HepG2 (cell line): ENCODE measurements at regions not wholly inside any gene's neighbourhood (a gene's known extent, or its start where the extent isn't known, plus 50 kb on each side); places are given as distances from the start of the nearest gene placed in this dataset.

Experiments
- ATAC-seq: fragments of 200-7000 bp; cut with Tn5 transposase; 3 replicates; pipeline ENCODE4 v1.9.1; 2020; ENCODE audit warnings: mild to moderate bottlenecking, moderate library complexity
- BruUV-seq: library from RNA; stranded (reverse); fragments of 400-500 nt; replicated peaks from 2 replicates; lab custom pipeline; 2021; lab: Mats Ljungman, UMichigan
- CTCF ChIA-PET: fragments of 300-600 bp; formaldehyde crosslinking; extraction: SDS; loops from one replicate; lab custom pipeline; 2021; ENCODE audit warnings: low total read pairs, inconsistent platforms, low intra/inter-chr PET ratio; lab: Yijun Ruan, JAX
- POLR2A ChIA-PET: fragments of 350-600 bp; sonication (Branson Sonifier 250); formaldehyde crosslinking; loops from one replicate; lab custom pipeline; 2020; ENCODE audit warnings: antibody characterized with exemption, inconsistent platforms; lab: Yijun Ruan, JAX
- DNase-seq: peaks from one replicate; pipeline ENCODE4 v3.0.0-alpha.2; 2015; ENCODE audit warnings: low spot score
- FAIRE-seq: peaks from 3 replicates; lab custom pipeline; 2011; peaks lifted over from hg19 to GRCh38; lab: Jason Lieb, UNC
- H2AFZ ChIP-seq: one replicate; pipeline ENCODE4 v1.6.1; 2011; ENCODE audit warnings: low read length, inconsistent platforms
- H3K27ac ChIP-seq: fragments of 300-600 bp; 3 replicates; pipeline ENCODE4 v1.8.0; 2011; ENCODE audit warnings: mixed run types, mild to moderate bottlenecking, mixed read lengths, low read length, inconsistent platforms; ENCODE audit not compliant: insufficient read depth; ENCODE audit errors: extremely low read length
- H3K27me3 ChIP-seq, 2 experiments: fragments of 200-600 bp in 1 of 2; 2 replicates in 1 of 2; 3 replicates in 1 of 2; pipeline versions ENCODE4 v1.6.0 to v1.8.0; 2011; ENCODE audit warnings: low read length in 2 of 2, mild to moderate bottlenecking in 2 of 2, moderate library complexity in 2 of 2, inconsistent platforms in 1 of 2; ENCODE audit not compliant: insufficient read depth in 2 of 2, control insufficient read depth in 1 of 2
- H3K36me3 ChIP-seq, 2 experiments: fragments of 200-600 bp in 1 of 2; replicated peaks in 1 of 2; 2 replicates in 1 of 2; 3 replicates in 1 of 2; pipeline versions ENCODE4 v1.5.1 to v1.8.0; 2011; ENCODE audit warnings: low read length in 2 of 2, inconsistent platforms in 1 of 2; ENCODE audit not compliant: insufficient read depth in 2 of 2, control insufficient read depth in 1 of 2
- H3K4me1 ChIP-seq: 2 replicates; pipeline ENCODE4 v1.5.1; 2012; ENCODE audit warnings: low read length, inconsistent platforms; ENCODE audit not compliant: insufficient read depth
- H3K4me2 ChIP-seq: 2 replicates; pipeline ENCODE4 v1.6.0; 2011; ENCODE audit warnings: low read depth, low read length, inconsistent platforms
- H3K4me3 ChIP-seq, 3 experiments: fragments of 200-600 bp in 1 of 3; sonication (generic), shearing (Covaris generic) in 1 of 3; replicated peaks in 1 of 3; 2 replicates each; pipeline ENCODE4 v1.5.1; 2011 to 2016; ENCODE audit warnings: low read length in 3 of 3, inconsistent platforms in 2 of 3, low read depth in 2 of 3, mild to moderate bottlenecking in 2 of 3, control low read depth in 1 of 3, mixed read lengths in 1 of 3; ENCODE audit not compliant: insufficient read depth in 1 of 3
- H3K79me2 ChIP-seq: one replicate; pipeline ENCODE4 v1.6.1; 2011; ENCODE audit warnings: low read length, inconsistent platforms; ENCODE audit not compliant: insufficient read depth
- H3K9ac ChIP-seq: 2 replicates; pipeline ENCODE4 v1.6.0; 2011; ENCODE audit warnings: mild to moderate bottlenecking, low read depth, low read length, inconsistent platforms; ENCODE audit not compliant: insufficient read depth
- H3K9me3 ChIP-seq: 2 replicates; pipeline ENCODE4 v1.5.1; 2012; ENCODE audit warnings: mild to moderate bottlenecking, low read length
- H4K20me1 ChIP-seq: 2 replicates; pipeline ENCODE4 v1.6.0; 2011; ENCODE audit warnings: inconsistent platforms, mild to moderate bottlenecking, low read length, moderate library complexity; ENCODE audit not compliant: insufficient read depth
- ATRX ChIP-seq: sonication (generic); formaldehyde crosslinking; IDR thresholded peaks from 2 replicates; pipeline ENCODE4 v1.4.0; 2020; ENCODE audit warnings: missing genetic modification reagents, borderline replicate concordance
- BCL3 ChIP-seq: sonication (generic); formaldehyde crosslinking; IDR thresholded peaks from 2 replicates; pipeline ENCODE4 v1.5.1; 2020; ENCODE audit warnings: mild to moderate bottlenecking, missing genetic modification reagents, moderate library complexity
- CEBPZ ChIP-seq: IDR thresholded peaks from 2 replicates; pipeline ENCODE4 v1.6.1; 2012; ENCODE audit warnings: low read length, improper control_type of control experiment
- JUN ChIP-seq: sonication (generic); formaldehyde crosslinking; IDR thresholded peaks from 2 replicates; pipeline ENCODE4 v1.4.0; 2020; ENCODE audit warnings: mild to moderate bottlenecking, missing genetic modification reagents
- NCOA1 ChIP-seq: sonication (generic); formaldehyde crosslinking; IDR thresholded peaks from 2 replicates; pipeline ENCODE4 v1.9.0; 2021; ENCODE audit warnings: missing genetic modification reagents
- ZBTB42 ChIP-seq: sonication (generic); formaldehyde crosslinking; IDR thresholded peaks from 2 replicates; pipeline ENCODE4 v1.5.0; 2020; ENCODE audit warnings: mild to moderate bottlenecking, missing genetic modification reagents
- ZNF562 ChIP-seq: sonication (generic); formaldehyde crosslinking; IDR thresholded peaks from 2 replicates; pipeline ENCODE4 v1.8.0; 2022; ENCODE audit warnings: missing genetic modification reagents, borderline replicate concordance
- WGBS: methylation state at CpG from one replicate; pipeline ENCODE4 v1.1.6; 2017; ENCODE audit warnings: low lambda C conversion rate; 5-methylcytosine and 5-hydroxymethylcytosine counted together
- in situ Hi-C: cut with HindIII; loops from 2 replicates; pipeline ENCODE4 v1.10.0; 2017; ENCODE audit warnings: low pct_unique_long_range_greater_than_20kb; ENCODE audit not compliant: extremely low pct_ligation_motif_present
- intact Hi-C: fragments of 100-400 bp; cut with micrococcal nuclease; formaldehyde crosslinking; loops from one replicate; pipeline ENCODE4 v1.10.0; 2022; ENCODE audit not compliant: unreplicated experiment

- DNase-seq (no peak), ATAC-seq (no peak), FAIRE-seq (no peak)
- TF ChIP-seq CEBPZ (no peak), ATRX (no peak), ZNF562 (CRISPR knock-in tag) (no peak), ZBTB42 (no peak), NCOA1 (CRISPR knock-in tag) (no peak), BCL3 (CRISPR knock-in tag) (no peak), JUN (no peak)
- Histone ChIP-seq H4K20me1 (no peaks in the 10 kb centered on the region), H2AFZ (no peak overlapping the region), H3K36me3 (no peaks in the 10 kb centered on the region), H3K9me3 (no peaks in the 10 kb centered on the region), H3K4me1 (no peaks in the 10 kb centered on the region), H3K27me3 (peaks cover 0 to 2% of the 10 kb centered on the region in 2 experiments; a peak in 2 of 5 replicates), H3K79me2 (no peaks in the 10 kb centered on the region), H3K27ac (no peak overlapping the region), H3K4me3 (no peak overlapping the region), H3K9ac (no peak overlapping the region), H3K4me2 (no peak overlapping the region)
- POLR2A ChIA-PET: no interaction called here
- intact Hi-C loops (no loop called here), in situ Hi-C loops (loop anchor here (10.0 kb wide), 1 partner anchor 280 kb away; no protein-coding TSS in a partner anchor)
- WGBS: 0% methylated on average over 1 of the region's 4 CpGs
- no TSS peak for BruUV-seq
- CTCF ChIA-PET: no interaction called here
These were observed 56.8 kb upstream of the LRRC55 start for GRCh38 chr11:57124917-57125316.
